ENCODE measurements at regions not wholly inside any gene's neighbourhood (a gene's known extent, or its start where the extent isn't known, plus 50 kb on each side); places are given as distances from the start of the nearest gene placed in this dataset.

DNA sequence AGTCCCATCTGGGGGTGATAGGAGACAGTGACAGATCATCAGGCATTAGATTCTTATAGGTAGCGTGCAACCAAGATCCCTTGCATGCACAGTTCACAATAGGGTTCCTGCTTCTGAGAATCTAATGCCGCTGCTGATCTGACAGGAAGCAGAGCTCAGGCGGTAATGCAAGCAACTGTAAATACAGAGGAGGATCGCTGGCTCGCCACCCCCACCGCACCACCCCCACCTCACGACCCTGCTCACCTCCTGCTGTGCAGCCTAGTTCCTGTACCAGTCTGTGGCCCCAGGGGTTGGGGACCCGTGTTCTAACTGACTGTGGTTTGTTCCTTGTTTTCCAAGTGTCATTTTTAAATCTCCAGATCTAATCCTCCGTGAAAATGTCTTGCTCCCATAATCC, 89.0 kb upstream of the MAPK10 start:
- H3K9me3 Mint-ChIP-seq, result peaks cover 19% of the 10 kb centered on the region
- H3K36me3 Mint-ChIP-seq, result no peaks in the 10 kb centered on the region
- DNase-seq (ENCODE audit: extremely low spot score, unreplicated experiment), result no peak
- H3K27ac Mint-ChIP-seq, result no peak overlapping the region
- H3K4me3 Mint-ChIP-seq, result peak overlapping the region; percentile 17
- TF ChIP-seq, protein P1, sequence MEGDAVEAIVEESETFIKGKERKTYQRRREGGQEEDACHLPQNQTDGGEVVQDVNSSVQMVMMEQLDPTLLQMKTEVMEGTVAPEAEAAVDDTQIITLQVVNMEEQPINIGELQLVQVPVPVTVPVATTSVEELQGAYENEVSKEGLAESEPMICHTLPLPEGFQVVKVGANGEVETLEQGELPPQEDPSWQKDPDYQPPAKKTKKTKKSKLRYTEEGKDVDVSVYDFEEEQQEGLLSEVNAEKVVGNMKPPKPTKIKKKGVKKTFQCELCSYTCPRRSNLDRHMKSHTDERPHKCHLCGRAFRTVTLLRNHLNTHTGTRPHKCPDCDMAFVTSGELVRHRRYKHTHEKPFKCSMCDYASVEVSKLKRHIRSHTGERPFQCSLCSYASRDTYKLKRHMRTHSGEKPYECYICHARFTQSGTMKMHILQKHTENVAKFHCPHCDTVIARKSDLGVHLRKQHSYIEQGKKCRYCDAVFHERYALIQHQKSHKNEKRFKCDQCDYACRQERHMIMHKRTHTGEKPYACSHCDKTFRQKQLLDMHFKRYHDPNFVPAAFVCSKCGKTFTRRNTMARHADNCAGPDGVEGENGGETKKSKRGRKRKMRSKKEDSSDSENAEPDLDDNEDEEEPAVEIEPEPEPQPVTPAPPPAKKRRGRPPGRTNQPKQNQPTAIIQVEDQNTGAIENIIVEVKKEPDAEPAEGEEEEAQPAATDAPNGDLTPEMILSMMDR (conservative IDR thresholded peaks at IDR 0.05), result no peak
- peaks cover 25% of the 10 kb centered on the region for H3K4me1 Mint-ChIP-seq (ENCODE audit: unreplicated experiment)
- H3K27me3 Mint-ChIP-seq, result no peaks in the 10 kb centered on the region

DNA sequence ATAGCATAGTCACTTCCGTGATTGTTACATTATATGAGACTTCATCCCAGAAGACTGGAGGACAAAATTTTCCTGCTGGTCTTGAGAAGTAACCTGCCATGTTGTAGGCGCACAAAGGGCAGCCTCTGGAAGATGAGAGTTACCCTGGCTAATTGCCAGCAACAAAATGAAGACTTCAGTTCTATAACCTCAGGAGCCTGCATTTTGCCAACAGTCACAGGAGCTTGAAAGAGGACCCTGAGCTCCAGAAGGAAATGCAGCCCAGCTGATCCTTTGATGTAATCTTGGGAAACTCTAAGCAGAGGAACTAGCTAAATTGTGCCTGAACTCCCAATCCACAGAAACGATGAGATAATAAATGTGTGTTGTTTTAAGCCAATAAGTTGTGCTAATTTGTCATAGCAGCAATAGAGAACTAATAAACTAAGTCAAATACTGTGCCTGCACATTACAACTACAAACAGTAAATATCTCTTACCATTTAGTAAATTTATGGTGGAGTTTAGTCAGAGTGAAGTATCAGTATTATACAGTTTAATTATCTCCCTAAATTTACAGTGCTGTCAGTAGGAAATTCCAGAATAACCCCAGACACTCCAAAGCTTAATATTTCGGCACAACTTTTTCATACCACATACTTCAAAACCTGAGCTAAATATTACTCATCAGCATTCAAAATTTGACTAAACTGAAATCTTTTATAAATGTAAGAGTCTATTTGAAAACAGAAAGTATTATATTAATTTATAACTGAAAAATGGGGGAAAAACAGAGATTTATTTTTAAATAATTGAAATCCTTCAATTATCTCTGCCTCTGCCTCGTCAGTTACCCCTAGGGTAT, 90.1 kb upstream of the MAPK10 start:
- Mint-ChIP-seq H3K9me3 (peaks cover 20% of the 10 kb centered on the region), H3K27ac (no peak overlapping the region), H3K27me3 (no peaks in the 10 kb centered on the region), H3K36me3 (peaks cover 5% of the 10 kb centered on the region), H3K4me3 (no peak overlapping the region), H3K4me1 (ENCODE audit: unreplicated experiment) (peaks cover 31% of the 10 kb centered on the region)
- TF ChIP-seq, protein P1 (conservative IDR thresholded peaks at IDR 0.05), result no peak
- no peak for DNase-seq (ENCODE audit: extremely low spot score, unreplicated experiment)

DNA sequence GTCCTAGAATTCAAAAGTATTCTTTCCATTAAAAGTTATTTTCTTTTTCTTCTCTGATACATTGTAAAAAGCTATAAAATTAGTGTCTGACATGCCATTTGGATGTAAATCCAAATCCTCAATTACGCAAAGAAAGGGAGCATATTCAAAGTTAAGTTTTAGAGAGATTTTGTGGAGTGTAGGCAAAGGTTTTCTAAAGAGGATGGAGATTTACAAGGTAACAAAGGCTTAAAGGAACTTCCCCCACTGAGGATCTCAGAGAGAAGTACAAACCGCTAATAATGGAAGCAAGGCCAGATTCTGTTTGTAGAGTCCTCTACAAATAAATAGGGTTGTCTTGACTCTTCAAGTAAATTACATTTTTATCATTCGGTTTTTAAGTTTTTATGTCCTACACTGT, 91.0 kb upstream of the MAPK10 start:
- peaks cover 21% of the 10 kb centered on the region for H3K9me3 Mint-ChIP-seq
- peaks cover 31% of the 10 kb centered on the region for H3K4me1 Mint-ChIP-seq (ENCODE audit: unreplicated experiment)
- H3K27ac Mint-ChIP-seq, result no peak overlapping the region
- TF ChIP-seq, protein P1 (conservative IDR thresholded peaks at IDR 0.05), result no peak
- DNase-seq (ENCODE audit: extremely low spot score, unreplicated experiment), result no peak
- no peak overlapping the region for H3K4me3 Mint-ChIP-seq
- H3K27me3 Mint-ChIP-seq, result no peaks in the 10 kb centered on the region
- peaks cover 5% of the 10 kb centered on the region for H3K36me3 Mint-ChIP-seq

DNA sequence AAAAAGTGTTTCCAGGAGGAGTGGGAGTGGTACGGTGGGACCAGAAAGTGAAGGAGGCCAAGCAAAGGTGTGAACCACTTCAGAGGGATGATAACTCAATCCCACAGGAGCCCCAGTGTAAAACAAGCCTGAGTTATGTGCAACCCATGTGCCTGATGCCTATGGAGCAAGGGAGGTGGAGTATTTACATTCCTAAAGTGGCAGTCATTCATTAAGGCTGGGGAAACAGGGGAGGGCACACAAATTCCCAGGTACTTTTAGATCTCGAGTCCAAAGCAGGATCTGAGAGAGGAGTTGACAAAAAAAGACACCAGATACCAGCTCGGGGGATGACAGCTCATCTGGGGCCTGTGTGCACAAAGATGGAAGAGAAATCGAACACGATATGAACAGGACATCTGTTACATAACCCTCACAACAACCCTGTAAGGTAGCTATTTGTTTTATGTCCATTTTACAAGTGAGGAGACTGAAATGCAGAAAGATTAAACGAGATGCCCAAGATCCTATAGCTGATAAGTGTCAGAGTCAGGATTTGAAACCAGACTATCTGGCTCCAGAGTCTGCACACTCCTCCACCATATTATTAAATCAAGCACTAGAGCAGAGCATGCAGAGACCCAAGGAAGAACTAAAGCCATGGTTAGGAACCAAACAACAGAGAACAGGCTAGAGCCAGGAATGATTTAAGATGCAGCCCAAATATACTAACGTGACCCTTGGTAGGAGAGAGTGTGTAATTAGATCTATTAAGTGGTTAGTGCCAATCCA, 91.9 kb upstream of the MAPK10 start:
- DNase-seq (ENCODE audit: extremely low spot score, unreplicated experiment), result no peak
- Mint-ChIP-seq H3K27me3 (no peaks in the 10 kb centered on the region), H3K4me3 (peak overlapping the region; percentile 44), H3K27ac (peak overlapping the region; percentile 22), H3K4me1 (ENCODE audit: unreplicated experiment) (peaks cover 31% of the 10 kb centered on the region), H3K9me3 (peaks cover 27% of the 10 kb centered on the region), H3K36me3 (peaks cover 5% of the 10 kb centered on the region)
- TF ChIP-seq, protein P1 (conservative IDR thresholded peaks at IDR 0.05), result no peak

DNA sequence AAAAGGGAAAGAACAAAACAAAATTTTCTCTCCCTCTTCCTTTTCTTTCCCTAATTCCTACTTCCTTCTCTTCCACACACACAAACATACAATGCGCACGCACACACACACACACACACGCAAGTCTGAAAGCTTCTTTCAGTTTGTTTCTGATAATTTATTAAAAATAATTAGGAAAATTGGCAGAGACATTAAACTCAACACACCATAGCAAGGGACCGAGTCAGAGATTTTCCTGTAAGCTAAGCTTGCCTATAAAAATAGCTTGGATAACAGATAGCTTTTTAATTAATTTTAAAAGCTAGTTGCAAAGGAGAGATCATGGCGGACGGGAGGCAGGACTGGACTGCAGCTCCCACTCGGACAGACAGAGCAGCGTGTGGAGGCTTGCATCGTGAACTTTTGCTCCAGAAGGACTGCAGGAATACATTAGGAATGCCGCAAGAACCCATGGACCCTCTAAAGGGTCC, 92.6 kb upstream of the MAPK10 start:
- Mint-ChIP-seq H3K4me3 (no peak overlapping the region), H3K9me3 (peaks cover 27% of the 10 kb centered on the region), H3K4me1 (ENCODE audit: unreplicated experiment) (peaks cover 31% of the 10 kb centered on the region), H3K27me3 (no peaks in the 10 kb centered on the region), H3K36me3 (peaks cover 5% of the 10 kb centered on the region), H3K27ac (no peak overlapping the region)
- no peak for DNase-seq (ENCODE audit: extremely low spot score, unreplicated experiment)
- TF ChIP-seq, protein P1 (conservative IDR thresholded peaks at IDR 0.05), result no peak
